Liver (tissue), 8 donors: ENCODE measurements at regions not wholly inside any gene's neighbourhood (a gene's known extent, or its start where the extent isn't known, plus 50 kb on each side); places are given as distances from the start of the nearest gene placed in this dataset.

ENCODE experiments used
- DNase-seq: peaks from one replicate; pipeline ENCODE4 v3.0.0-alpha.2; 2017; ENCODE audit warnings: low spot score
- H3K27ac ChIP-seq, 2 donors: one replicate each; pipeline ENCODE4 v1.7.0; 2013; ENCODE audit warnings: inconsistent platforms in 2 of 2, low read length in 2 of 2, control low read depth in 1 of 2, low read depth in 1 of 2, mild to moderate bottlenecking in 1 of 2
- H3K27me3 ChIP-seq, 4 donors: one replicate each; pipeline versions ENCODE4 v1.6.1 to v1.7.0; 2013; ENCODE audit warnings: low read length in 3 of 4, inconsistent platforms in 1 of 4, mild to moderate bottlenecking in 1 of 4, moderate library complexity in 1 of 4; ENCODE audit not compliant: control insufficient read depth in 4 of 4, insufficient read depth in 4 of 4
- H3K36me3 ChIP-seq, 4 donors: one replicate each; pipeline versions ENCODE4 v1.6.1 to v1.7.0; 2013; ENCODE audit warnings: low read length in 3 of 4, mild to moderate bottlenecking in 3 of 4, low read depth in 1 of 4, moderate library complexity in 1 of 4; ENCODE audit not compliant: control insufficient read depth in 4 of 4, insufficient read depth in 3 of 4
- H3K4me1 ChIP-seq, 4 donors: one replicate each; pipeline versions ENCODE4 v1.6.1 to v1.7.0; 2013; ENCODE audit warnings: low read length in 3 of 4, mild to moderate bottlenecking in 3 of 4, moderate library complexity in 1 of 4; ENCODE audit not compliant: control insufficient read depth in 4 of 4, insufficient read depth in 4 of 4
- H3K4me3 ChIP-seq, 3 donors: one replicate each; pipeline versions ENCODE4 v1.6.1 to v1.7.0; 2013; ENCODE audit warnings: low read length in 3 of 3, control low read depth in 1 of 3, low read depth in 1 of 3, mild to moderate bottlenecking in 1 of 3
- H3K9ac ChIP-seq, 2 donors: one replicate each; pipeline ENCODE4 v1.7.0; 2013; ENCODE audit warnings: low read length in 2 of 2, mild to moderate bottlenecking in 2 of 2, moderate library complexity in 2 of 2, control low read depth in 1 of 2, low read depth in 1 of 2
- H3K9me3 ChIP-seq, 4 donors: one replicate each; pipeline versions ENCODE4 v1.6.1 to v1.7.0; 2013; ENCODE audit warnings: low read length in 3 of 4; ENCODE audit not compliant: control insufficient read depth in 4 of 4
- EGR1 ChIP-seq, 2 donors: IDR thresholded peaks; 2 replicates each; pipeline ENCODE4 v1.6.1; 2016 to 2018; ENCODE audit warnings: antibody characterized with exemption in 2 of 2, low read depth in 2 of 2
- FOXA1 ChIP-seq: IDR thresholded peaks from 2 replicates; pipeline ENCODE4 v1.6.1; 2016; ENCODE audit warnings: antibody characterized with exemption
- FOXA2 ChIP-seq: IDR thresholded peaks from 2 replicates; pipeline ENCODE4 v1.6.1; 2016; ENCODE audit warnings: antibody characterized with exemption
- GABPA ChIP-seq, 2 donors: IDR thresholded peaks in 1 of 2; conservative IDR thresholded peaks in 1 of 2; 2 replicates each; pipeline ENCODE4 v1.6.1; 2016; ENCODE audit warnings: antibody characterized with exemption in 2 of 2, mild to moderate bottlenecking in 1 of 2, moderate library complexity in 1 of 2
- HNF4A ChIP-seq, 2 donors: conservative IDR thresholded peaks; 2 replicates each; pipeline ENCODE4 v1.6.1; 2016; ENCODE audit warnings: antibody characterized with exemption in 2 of 2, mild to moderate bottlenecking in 2 of 2
- HNF4G ChIP-seq: IDR thresholded peaks from 2 replicates; pipeline ENCODE4 v1.6.1; 2016; ENCODE audit warnings: antibody characterized with exemption
- NR2F2 ChIP-seq: IDR thresholded peaks from 2 replicates; pipeline ENCODE4 v1.6.1; 2016; ENCODE audit warnings: antibody characterized with exemption
- RAD21 ChIP-seq, 2 donors: IDR thresholded peaks; 2 replicates each; pipeline ENCODE4 v1.6.1; 2016; ENCODE audit warnings: antibody characterized with exemption in 2 of 2, mild to moderate bottlenecking in 2 of 2
- TAF1 ChIP-seq: conservative IDR thresholded peaks from 2 replicates; pipeline ENCODE4 v1.6.1; 2016; ENCODE audit warnings: antibody characterized with exemption, mild to moderate bottlenecking
- WGBS: extraction: QIAGEN DNeasy Blood & Tissue Kit; methylation state at CpG from one replicate; pipeline ENCODE4 v1.1.7; 2013; 5-methylcytosine and 5-hydroxymethylcytosine counted together
- TF ChIP-seq, protein P1 (sequence below): IDR thresholded peaks from 2 replicates; pipeline ENCODE4 v1.6.1; 2016; ENCODE audit warnings: antibody characterized with exemption
- TF ChIP-seq, protein P2 (sequence below): fragments of 150-350 bp; IDR thresholded peaks from 2 replicates; pipeline ENCODE4 v1.5.1; 2017; ENCODE audit warnings: improper control_type of control experiment, low read depth, low read length; ENCODE audit not compliant: missing input control
- TF ChIP-seq, protein P3 (sequence below): IDR thresholded peaks from 2 replicates; pipeline ENCODE4 v1.6.1; 2016; ENCODE audit warnings: antibody characterized with exemption
- TF ChIP-seq, protein P4 (sequence below): IDR thresholded peaks from 2 replicates; pipeline ENCODE4 v1.6.1; 2016; ENCODE audit warnings: antibody characterized with exemption, mild to moderate bottlenecking
- donor health status: healthy.
- donor health status: healthy.
- donor health status: healthy.
- donor health status: healthy.
- donor health status: healthy.

DNA sequence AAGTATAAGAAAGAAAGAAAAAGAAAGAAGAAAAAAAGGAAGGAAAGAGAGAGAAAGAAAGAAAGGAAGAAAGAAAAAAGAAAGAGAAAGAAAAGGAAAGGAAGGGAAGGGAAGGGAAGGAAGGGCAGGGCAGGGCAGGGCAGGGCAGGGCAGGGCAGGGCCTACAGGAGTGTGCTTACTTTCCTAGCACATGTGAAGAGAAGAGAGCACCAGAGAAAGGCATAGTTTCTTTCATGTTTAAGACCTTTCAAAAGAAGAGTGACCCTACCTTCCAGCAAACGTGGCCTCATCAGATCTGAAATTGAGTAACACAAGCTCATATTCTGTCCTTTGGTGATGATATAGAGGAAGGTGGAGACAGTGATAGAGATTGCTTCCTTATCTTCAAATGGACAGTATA lies 899.3 kb upstream of the RAG2 start:
- Histone ChIP-seq H3K4me3 (no peak overlapping the region), H3K9ac (no peak overlapping the region), H3K27ac (no peak overlapping the region), H3K36me3 (no peaks in the 10 kb centered on the region), H3K27me3 (no peaks in the 10 kb centered on the region), H3K9me3 (no peaks in the 10 kb centered on the region), H3K4me1 (no peaks in the 10 kb centered on the region)
- no peak for DNase-seq
- TF ChIP-seq HNF4G (no peak), FOXA1 (no peak), GABPA (IDR thresholded peaks at IDR 0.05 in 1 of 2, conservative IDR thresholded peaks at IDR 0.05 in 1 of 2) (no peak)
- 69% methylated on average over 1 of the region's 1 CpG for WGBS

DNA sequence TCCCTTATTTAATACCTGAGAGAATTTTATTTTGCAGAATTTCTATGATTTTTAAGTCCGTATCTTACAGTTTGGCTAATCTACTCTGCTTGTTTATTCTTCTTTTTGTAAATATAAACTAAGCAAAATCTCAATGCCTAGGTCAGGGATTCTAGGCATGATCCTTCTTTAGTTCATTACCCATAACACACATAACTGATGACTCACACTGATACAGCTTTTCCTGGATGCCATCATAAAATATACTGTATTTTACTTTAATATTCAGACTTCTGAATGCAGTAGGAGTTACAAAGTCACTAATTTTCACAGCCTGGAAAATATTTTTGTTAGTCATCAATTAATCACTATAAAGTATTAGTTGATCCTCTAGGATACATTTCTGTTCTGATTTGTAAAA lies 898.2 kb upstream of the RAG2 start:
- Histone ChIP-seq H3K36me3 (no peaks in the 10 kb centered on the region), H3K4me1 (no peaks in the 10 kb centered on the region), H3K9ac (no peak overlapping the region), H3K27ac (no peak overlapping the region), H3K4me3 (no peak overlapping the region), H3K9me3 (no peaks in the 10 kb centered on the region), H3K27me3 (no peaks in the 10 kb centered on the region)
- WGBS, result 75% methylated on average over 1 of the region's 1 CpG
- DNase-seq, result no peak
- no peak for TF ChIP-seq TAF1

DNA sequence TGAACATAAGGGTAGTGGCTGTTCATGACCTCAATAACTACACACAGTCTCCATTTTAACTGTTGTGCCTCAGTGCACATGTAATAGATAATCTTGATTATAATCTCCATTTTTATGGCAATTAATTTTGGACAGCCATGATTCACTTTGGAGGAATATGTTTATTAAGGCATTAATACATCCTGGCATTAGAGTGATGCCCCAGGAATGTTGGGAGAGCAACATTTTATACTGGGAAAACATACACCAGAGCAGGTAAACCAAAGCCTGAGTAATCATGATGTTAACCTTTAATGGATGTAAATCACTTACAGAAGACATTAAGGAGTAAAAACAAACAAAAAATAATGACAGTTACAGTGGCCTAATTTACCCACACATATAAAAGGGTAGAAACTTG lies 886.3 kb upstream of the RAG2 start:
- no peaks in the 10 kb centered on the region for H3K4me1 ChIP-seq
- TF ChIP-seq NR2F2 (no peak), FOXA1 (no peak)
- TF ChIP-seq, protein P1, sequence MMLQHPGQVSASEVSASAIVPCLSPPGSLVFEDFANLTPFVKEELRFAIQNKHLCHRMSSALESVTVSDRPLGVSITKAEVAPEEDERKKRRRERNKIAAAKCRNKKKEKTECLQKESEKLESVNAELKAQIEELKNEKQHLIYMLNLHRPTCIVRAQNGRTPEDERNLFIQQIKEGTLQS, result no peak
- no peak overlapping the region for H3K9ac ChIP-seq
- no peaks in the 10 kb centered on the region for H3K27me3 ChIP-seq
- H3K36me3 ChIP-seq, result no peaks in the 10 kb centered on the region
- no peak overlapping the region for H3K27ac ChIP-seq
- DNase-seq, result no peak
- H3K4me3 ChIP-seq, result no peak overlapping the region
- no peaks in the 10 kb centered on the region for H3K9me3 ChIP-seq

DNA sequence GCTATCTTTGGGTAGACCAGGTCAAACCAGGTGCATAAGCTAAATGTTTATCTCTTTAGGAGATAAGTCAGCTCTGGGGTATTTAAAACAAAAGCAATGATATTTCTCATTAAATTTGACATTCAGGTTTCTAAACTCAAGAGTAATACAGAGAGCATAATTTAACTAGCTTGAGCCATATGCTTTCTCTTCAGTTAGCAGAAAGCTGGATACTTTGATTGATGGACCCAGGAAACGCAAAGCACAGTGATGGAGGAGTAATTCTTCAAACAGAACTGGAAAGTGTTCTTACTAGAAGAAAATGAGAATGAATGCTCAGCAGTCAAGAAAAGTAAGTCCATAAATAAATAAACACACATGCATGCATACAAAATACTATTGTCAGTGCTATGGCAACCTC lies 885.7 kb upstream of the RAG2 start:
- H3K27ac ChIP-seq, result no peak overlapping the region
- TF ChIP-seq FOXA1, result no peak
- TF ChIP-seq HNF4A (conservative IDR thresholded peaks at IDR 0.05), result no peak
- TF ChIP-seq TAF1, result no peak
- no peak for TF ChIP-seq FOXA2
- TF ChIP-seq, protein P2, sequence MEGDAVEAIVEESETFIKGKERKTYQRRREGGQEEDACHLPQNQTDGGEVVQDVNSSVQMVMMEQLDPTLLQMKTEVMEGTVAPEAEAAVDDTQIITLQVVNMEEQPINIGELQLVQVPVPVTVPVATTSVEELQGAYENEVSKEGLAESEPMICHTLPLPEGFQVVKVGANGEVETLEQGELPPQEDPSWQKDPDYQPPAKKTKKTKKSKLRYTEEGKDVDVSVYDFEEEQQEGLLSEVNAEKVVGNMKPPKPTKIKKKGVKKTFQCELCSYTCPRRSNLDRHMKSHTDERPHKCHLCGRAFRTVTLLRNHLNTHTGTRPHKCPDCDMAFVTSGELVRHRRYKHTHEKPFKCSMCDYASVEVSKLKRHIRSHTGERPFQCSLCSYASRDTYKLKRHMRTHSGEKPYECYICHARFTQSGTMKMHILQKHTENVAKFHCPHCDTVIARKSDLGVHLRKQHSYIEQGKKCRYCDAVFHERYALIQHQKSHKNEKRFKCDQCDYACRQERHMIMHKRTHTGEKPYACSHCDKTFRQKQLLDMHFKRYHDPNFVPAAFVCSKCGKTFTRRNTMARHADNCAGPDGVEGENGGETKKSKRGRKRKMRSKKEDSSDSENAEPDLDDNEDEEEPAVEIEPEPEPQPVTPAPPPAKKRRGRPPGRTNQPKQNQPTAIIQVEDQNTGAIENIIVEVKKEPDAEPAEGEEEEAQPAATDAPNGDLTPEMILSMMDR, result no peak
- TF ChIP-seq RAD21 (IDR thresholded peaks at IDR 0.05), result no peak
- TF ChIP-seq, protein P3, sequence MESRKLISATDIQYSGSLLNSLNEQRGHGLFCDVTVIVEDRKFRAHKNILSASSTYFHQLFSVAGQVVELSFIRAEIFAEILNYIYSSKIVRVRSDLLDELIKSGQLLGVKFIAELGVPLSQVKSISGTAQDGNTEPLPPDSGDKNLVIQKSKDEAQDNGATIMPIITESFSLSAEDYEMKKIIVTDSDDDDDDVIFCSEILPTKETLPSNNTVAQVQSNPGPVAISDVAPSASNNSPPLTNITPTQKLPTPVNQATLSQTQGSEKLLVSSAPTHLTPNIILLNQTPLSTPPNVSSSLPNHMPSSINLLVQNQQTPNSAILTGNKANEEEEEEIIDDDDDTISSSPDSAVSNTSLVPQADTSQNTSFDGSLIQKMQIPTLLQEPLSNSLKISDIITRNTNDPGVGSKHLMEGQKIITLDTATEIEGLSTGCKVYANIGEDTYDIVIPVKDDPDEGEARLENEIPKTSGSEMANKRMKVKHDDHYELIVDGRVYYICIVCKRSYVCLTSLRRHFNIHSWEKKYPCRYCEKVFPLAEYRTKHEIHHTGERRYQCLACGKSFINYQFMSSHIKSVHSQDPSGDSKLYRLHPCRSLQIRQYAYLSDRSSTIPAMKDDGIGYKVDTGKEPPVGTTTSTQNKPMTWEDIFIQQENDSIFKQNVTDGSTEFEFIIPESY, result no peak
- TF ChIP-seq EGR1 (IDR thresholded peaks at IDR 0.05; ENCODE audit: low read depth in 2 of 2), result no peak
- TF ChIP-seq, protein P4, sequence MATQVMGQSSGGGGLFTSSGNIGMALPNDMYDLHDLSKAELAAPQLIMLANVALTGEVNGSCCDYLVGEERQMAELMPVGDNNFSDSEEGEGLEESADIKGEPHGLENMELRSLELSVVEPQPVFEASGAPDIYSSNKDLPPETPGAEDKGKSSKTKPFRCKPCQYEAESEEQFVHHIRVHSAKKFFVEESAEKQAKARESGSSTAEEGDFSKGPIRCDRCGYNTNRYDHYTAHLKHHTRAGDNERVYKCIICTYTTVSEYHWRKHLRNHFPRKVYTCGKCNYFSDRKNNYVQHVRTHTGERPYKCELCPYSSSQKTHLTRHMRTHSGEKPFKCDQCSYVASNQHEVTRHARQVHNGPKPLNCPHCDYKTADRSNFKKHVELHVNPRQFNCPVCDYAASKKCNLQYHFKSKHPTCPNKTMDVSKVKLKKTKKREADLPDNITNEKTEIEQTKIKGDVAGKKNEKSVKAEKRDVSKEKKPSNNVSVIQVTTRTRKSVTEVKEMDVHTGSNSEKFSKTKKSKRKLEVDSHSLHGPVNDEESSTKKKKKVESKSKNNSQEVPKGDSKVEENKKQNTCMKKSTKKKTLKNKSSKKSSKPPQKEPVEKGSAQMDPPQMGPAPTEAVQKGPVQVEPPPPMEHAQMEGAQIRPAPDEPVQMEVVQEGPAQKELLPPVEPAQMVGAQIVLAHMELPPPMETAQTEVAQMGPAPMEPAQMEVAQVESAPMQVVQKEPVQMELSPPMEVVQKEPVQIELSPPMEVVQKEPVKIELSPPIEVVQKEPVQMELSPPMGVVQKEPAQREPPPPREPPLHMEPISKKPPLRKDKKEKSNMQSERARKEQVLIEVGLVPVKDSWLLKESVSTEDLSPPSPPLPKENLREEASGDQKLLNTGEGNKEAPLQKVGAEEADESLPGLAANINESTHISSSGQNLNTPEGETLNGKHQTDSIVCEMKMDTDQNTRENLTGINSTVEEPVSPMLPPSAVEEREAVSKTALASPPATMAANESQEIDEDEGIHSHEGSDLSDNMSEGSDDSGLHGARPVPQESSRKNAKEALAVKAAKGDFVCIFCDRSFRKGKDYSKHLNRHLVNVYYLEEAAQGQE, result no peak
- TF ChIP-seq HNF4G, result no peak
- TF ChIP-seq GABPA (IDR thresholded peaks at IDR 0.05 in 1 of 2, conservative IDR thresholded peaks at IDR 0.05 in 1 of 2), result no peak
- WGBS, result 90% methylated on average over 1 of the region's 1 CpG
- H3K27me3 ChIP-seq, result no peaks in the 10 kb centered on the region
- no peaks in the 10 kb centered on the region for H3K36me3 ChIP-seq
- no peak for DNase-seq
- H3K4me3 ChIP-seq, result no peak overlapping the region
- H3K9me3 ChIP-seq, result no peaks in the 10 kb centered on the region
- no peak overlapping the region for H3K9ac ChIP-seq
- H3K4me1 ChIP-seq, result no peaks in the 10 kb centered on the region
